HG03521 (cell line): ENCODE measurements at regions not wholly inside any gene's neighbourhood (a gene's known extent, or its start where the extent isn't known, plus 50 kb on each side); places are given as distances from the start of the nearest gene placed in this dataset.
"Not testable (repeated sequence)": the region's sequence is repeated elsewhere in the genome, so short reads cannot be mapped to it uniquely, and the experiment has no call there.

ENCODE experiments used
- ATAC-seq: cut with Tn5 transposase; IDR thresholded peaks from one replicate; pipeline ENCODE4 v1.9.1; 2021; ENCODE audit warnings: mild to moderate bottlenecking, moderate library complexity; ENCODE audit not compliant: unreplicated experiment

DNA sequence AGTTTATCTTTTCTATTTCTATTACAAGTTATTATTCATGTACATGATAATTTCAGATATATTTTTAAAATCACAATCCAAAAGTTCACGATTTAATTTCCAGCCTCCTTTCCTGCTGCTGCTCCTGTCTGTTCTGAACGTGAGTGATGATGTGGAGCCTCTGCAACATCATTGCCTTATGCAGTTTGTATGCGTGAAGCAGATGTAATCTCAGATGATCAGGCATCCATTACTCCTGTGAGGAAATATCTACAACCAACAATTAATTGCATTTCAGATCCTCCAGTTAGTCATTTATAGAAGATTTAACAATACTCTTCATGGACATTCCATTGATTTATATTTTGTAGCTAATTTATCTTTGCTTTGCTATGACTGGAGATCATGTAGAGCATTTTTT, 668.7 kb upstream of the EPHA5 start:
- ATAC-seq = no peak

- no peak for ATAC-seq
These were observed 661.5 kb upstream of the EPHA5 start for GRCh38 chr4:66331761-66332160.

- ATAC-seq = no peak
These were observed 659.8 kb upstream of the EPHA5 start for GRCh38 chr4:66330125-66330524.

DNA sequence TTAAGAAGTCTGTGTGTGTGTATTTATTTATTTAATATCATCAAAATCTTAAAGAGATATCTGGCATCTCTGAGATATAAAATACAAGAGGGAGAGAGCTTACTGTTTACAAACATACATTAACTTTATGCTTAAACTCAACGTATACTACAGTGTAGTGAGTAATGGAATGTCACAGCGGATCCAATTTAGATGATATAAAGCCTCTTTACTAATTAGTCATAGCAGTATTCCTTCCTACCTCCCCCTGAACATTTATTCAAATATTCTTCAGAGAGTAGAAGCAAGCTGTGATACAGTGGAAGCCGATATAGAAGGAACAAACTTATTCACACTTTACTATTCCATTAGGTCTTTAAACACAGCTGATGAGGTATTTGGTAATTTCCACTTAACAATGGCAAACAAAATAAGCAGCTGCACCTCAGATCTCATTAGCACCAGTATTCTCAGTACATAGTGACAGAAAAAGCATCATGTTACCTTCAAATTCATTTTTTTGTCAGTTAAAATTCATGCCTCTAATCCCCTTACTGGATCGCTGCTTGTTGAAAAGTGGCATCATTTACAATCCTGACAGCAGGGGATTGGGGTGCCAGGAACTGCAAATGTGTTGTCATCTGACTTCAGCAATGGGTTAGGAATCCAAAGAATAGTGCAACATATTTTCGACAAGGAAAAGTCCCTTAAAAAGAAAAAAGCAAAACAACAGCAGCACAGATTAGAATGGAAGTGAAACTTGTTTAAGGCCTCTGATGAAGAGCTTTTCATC, 658.7 kb upstream of the EPHA5 start:
- no peak for ATAC-seq

GRCh38 chr4:66307641-66308438, 637.6 kb upstream of the EPHA5 start:
- ATAC-seq = no peak

GRCh38 chr4:66300336-66300934, 630.1 kb upstream of the EPHA5 start:
- ATAC-seq = no peak

DNA sequence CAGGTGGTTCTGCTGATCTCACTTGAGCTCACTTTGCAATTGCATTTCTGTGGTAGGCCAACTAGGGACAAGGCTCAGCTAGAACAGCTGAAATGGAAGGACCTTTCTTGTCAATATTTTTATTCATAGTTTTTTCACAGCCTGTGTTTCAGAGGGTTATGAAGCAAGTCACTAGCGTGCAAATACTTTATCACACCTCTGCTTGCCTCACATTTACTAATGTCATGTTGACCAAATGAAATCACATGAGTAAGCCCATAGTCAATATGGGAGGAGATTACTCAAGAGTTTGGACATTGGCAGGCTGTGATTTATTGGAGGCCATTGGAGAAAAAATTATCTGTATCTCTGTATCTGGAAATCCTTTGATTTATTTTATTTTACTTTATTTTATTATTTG, 628.3 kb upstream of the EPHA5 start:
- no peak for ATAC-seq

GRCh38 chr4:66297703-66298102, 627.4 kb upstream of the EPHA5 start:
- ATAC-seq = no peak

GRCh38 chr4:66294638-66295037, 624.3 kb upstream of the EPHA5 start:
- no peak for ATAC-seq

DNA sequence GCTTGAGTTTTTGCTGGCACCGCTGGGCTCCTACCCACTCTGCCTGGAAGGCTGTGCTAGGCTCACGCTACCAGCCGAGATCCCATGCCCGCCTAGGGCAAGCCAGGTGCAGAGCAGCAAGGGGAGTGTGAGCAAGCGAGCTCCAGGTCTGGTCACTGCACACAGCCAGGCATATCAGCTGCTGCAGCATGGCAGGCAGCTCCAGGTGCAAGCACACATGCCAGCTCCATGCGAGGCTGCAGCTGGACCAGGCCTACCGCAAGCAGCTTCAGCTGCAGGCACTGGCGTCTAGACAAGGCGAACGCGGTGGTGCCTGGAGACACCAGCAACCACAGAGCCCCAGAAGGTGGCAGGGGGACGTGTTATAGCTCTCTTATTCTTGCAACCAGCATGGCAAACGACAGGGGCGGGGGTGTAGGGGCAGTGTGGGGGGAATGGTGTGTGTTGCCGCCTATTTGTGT, 614.7 kb upstream of the EPHA5 start:
- ATAC-seq = no peak

- no peak for ATAC-seq
These were observed 608.8 kb upstream of the EPHA5 start for GRCh38 chr4:66279084-66279483.

DNA sequence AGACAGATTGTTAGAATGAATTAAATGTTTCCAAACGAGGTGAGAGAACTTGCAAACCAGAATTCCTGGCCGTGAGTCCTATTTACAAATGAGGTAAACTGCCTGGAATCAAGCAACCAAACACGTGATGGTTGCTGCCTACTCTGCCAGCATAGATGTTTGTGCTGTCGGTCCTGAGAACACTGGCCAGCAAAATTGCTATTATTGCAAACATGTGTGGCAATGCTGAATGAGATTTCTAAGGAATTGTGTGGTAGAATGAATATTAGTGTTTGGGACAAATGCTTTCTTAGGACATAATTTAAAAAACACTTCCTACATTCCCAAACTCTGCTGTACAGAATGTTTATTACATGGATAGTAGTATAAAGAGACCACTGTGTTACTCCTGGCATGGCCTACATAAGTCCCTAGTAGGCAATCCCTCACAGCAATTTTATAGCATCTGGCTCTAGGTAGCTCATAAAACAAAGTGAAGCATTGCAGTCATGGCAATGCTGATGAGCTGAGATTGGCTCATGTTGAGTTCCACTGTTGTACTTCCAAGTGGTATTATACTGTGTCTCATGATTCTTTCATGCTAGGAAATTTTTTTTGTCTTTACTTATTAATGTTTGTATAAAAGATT, 605.2 kb upstream of the EPHA5 start:
- no peak for ATAC-seq

GRCh38 chr4:66273110-66273509, 602.8 kb upstream of the EPHA5 start:
- ATAC-seq = no peak

- not testable (repeated sequence) for ATAC-seq
These were observed 600.1 kb upstream of the EPHA5 start for GRCh38 chr4:66270356-66270755.

- not testable (repeated sequence) for ATAC-seq
These were observed 596.3 kb upstream of the EPHA5 start for GRCh38 chr4:66266554-66266953.

DNA sequence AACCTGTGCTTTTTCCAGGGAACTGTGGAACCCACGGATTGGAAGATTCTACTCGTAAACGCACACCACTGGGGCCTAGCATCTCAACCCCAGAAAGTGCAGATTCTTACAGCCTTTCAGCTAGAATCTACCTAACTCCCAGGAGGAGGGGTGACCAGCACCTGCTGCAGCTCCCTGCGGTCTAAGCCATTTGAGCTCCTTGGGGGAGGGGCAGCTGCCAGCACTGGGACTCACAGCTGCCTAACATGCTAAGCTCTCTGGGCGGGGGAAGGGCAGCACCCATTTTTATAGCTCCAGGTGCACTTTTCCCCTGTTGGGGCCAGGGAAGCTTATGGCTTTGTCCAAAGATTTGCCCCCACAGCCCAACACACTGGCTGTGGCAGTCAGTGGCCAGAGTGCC, 595.7 kb upstream of the EPHA5 start:
- ATAC-seq = no peak

GRCh38 chr4:66252291-66252690, 582.0 kb upstream of the EPHA5 start:
- ATAC-seq = no peak

DNA sequence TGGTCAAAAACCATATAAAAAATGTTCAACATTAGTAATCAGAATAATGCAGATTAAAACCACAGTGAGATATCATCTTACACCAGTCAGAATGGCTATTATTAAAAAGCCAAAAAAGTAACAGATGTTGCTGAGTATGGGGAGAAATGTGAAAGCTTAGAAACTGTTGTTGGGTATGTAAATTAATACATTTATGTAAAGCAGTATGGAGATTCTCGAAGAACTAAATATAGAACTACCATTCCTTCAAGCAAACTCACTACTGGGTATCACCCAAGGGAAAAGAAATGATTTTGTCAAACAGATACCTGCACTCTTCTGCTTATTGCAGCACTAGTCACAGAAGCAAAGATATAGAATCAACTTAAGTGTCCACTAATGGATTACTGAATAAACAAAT, 576.4 kb upstream of the EPHA5 start:
- no peak for ATAC-seq

DNA sequence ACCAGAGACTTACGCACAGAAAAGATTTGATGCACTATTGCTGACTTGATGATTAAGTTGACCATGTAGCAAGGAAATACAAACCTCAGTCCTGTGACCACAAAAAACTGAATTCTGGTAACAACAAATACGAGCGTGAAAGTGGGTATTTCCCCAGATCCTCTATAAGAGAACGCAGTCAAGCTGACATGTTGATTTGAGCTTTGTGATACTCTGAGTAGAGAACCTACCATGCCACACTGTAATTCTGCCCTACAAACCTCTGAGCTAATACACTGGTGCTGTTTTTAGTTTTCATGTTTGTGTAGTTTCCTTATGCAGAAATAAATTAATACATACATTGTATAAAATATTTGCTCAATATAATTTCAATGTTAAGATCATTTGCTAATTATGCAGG, 565.6 kb upstream of the EPHA5 start:
- ATAC-seq = no peak

DNA sequence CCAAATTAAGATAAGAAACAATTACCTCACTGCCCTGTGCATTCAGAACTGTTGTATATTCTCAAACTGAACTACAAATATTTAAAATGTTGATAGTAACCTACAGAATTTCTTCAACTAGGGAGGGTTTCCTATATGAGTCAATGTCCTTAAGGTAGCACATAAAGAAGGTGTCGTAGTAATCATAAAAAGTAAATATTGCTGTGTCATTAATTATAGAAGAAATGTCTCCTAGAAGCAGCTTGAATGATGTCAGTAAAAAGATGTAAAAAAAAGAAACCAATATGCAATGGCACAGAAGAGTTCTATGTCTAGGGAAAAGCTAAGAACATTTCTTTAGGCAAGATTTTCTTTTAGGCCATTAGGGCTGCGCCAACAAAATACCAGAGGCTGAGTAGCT, 559.6 kb upstream of the EPHA5 start:
- no peak for ATAC-seq

- ATAC-seq = no peak
These were observed 555.2 kb upstream of the EPHA5 start for GRCh38 chr4:66225539-66225938.
